ENCODE measurements at regions not wholly inside any gene's neighbourhood (a gene's known extent, or its start where the extent isn't known, plus 50 kb on each side); places are given as distances from the start of the nearest gene placed in this dataset.

DNA sequence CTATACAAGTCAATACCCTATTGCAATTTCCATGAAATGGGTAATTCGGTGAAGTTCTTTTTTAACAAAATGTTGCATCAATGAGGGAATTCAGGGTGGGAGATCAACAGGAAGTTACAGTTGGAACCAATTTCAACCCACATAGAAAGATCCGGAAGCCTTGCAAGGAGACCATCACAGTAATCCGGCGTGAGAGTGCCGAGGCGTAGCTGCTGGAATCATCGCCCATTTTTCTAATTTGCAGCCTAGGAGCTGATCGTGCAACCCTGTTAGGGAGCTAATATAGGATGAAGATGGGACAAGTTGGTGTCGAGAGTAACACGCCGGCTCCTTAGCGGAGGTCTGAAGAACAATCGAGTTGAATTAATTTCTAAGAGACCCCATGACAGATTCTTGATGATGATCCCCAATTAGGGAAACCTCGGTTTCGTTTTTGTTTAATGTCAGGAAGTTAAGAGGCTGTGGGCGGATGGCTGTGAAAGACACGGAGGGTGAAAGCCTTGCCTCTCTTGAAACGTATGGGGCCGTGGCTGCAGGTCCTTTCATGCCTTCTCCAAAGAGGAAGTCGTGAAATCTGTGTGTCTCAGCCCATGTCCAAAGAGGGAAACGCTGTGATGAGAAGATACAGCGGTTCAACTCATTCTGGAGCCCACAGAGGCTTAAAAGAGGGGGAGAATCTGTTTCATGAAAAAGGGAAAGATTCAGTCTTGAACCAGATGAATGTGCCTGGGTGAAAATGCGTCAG lies 51.2 kb upstream of the CARD11 start:
- Histone ChIP-seq H3K27me3 (ENCODE audit: insufficient read depth, low read length) (no peaks in the 10 kb centered on the region), H3K9ac (ENCODE audit: low read depth, low read length) (no peak overlapping the region), H3K9me3 (ENCODE audit: insufficient read depth, low read depth, low read length) (no peaks in the 10 kb centered on the region), H3K4me1 (ENCODE audit: insufficient read depth, low read length) (no peaks in the 10 kb centered on the region), H3K27ac (ENCODE audit: low read depth, low read length) (no peak overlapping the region), H3K36me3 (ENCODE audit: insufficient read depth, low read length) (no peaks in the 10 kb centered on the region), H3K4me3 (ENCODE audit: low read length) (no peak overlapping the region)
- 87% methylated on average over 22 of the region's 23 CpGs for WGBS

DNA sequence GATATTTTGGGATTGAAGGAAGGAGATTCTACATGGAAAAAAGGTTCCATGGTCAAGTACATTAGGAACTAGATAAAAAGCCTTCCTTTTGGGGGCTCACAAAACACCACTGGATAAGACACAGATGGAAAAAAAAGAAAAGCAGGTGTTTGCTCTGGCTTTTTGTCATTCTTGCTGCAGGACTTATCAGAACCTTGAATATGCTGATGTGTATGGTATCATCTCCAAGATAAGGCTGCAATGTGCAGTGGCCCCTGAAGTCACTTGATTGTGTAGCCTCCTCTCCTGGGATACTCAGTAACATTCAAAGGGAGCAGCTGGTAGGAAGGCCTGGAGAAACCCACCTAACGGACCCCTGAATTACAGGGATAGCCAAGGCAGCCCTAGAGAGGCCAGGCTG lies 54.1 kb upstream of the CARD11 start:
- Histone ChIP-seq H3K4me1 (ENCODE audit: insufficient read depth, low read length) (no peaks in the 10 kb centered on the region), H3K9ac (ENCODE audit: low read depth, low read length) (no peak overlapping the region), H3K27me3 (ENCODE audit: insufficient read depth, low read length) (no peaks in the 10 kb centered on the region), H3K27ac (ENCODE audit: low read depth, low read length) (no peak overlapping the region), H3K9me3 (ENCODE audit: insufficient read depth, low read depth, low read length) (no peaks in the 10 kb centered on the region), H3K36me3 (ENCODE audit: insufficient read depth, low read length) (no peaks in the 10 kb centered on the region), H3K4me3 (ENCODE audit: low read length) (no peak overlapping the region)
- WGBS = 94% methylated on average over 1 of the region's 1 CpG

DNA sequence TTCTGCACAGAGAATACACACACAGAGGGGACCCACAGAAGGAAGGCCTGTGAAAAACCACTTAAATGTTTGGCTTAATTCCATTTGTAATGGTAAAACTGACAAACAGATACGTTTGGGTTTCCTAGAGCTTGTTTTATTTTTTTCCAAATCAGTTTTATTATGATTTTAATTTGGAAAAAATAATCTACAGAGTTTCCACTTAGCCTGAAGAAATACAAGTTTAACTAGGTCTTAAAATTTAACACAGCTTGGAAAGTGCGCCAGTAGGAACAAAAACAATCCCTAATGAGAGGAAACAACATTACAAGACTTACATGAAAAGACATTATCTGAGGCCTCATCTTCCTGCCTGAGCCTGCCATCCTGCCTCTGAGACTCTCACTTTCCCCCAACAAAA lies 58.5 kb upstream of the CARD11 start:
- H3K27ac ChIP-seq (ENCODE audit: low read depth, low read length) = no peak overlapping the region
- WGBS = 73% methylated on average over 2 of the region's 2 CpGs
- no peak overlapping the region for H3K9ac ChIP-seq (ENCODE audit: low read depth, low read length)
- H3K36me3 ChIP-seq (ENCODE audit: insufficient read depth, low read length) = no peaks in the 10 kb centered on the region
- no peaks in the 10 kb centered on the region for H3K27me3 ChIP-seq (ENCODE audit: insufficient read depth, low read length)
- no peaks in the 10 kb centered on the region for H3K4me1 ChIP-seq (ENCODE audit: insufficient read depth, low read length)
- no peak overlapping the region for H3K4me3 ChIP-seq (ENCODE audit: low read length)
- no peaks in the 10 kb centered on the region for H3K9me3 ChIP-seq (ENCODE audit: insufficient read depth, low read depth, low read length)

DNA sequence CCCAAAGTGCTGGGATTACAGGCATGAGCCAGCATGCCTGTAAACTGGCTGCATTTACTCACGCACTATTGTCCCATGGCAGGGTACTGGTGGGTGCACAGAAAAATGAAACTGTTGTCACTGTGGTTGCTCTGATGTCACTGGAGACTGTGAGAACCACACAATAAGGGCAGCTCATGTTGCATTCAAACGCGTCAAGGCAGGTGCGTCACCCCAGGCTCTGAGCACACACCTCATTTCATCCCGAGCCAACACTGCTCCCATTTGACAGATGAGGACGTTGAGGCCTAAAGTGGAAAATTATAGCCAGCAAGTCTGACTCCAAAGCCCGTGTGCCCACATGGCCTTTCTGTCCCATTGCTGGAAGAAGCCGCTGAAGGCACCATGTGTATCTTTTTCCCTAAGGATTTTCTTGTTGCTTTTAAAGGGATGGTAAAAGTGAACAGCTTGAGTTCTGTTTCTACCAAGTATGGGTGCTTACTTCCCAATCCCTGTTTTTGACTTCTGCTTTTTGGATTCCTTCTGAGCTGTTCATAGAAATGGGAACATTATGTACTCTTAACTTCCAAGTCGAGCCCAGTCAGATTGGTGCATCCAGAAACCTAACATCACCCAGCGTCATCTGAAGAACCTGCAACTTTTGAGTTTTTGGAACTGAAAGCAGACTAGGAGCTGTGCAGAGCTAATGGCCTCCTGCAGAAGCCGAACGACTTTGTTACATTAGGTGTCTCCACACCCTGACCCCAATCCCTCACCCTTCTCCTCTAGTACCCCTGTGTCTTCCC lies 60.1 kb upstream of the CARD11 start:
- WGBS = 95% methylated on average over 12 of the region's 12 CpGs
- H3K9me3 ChIP-seq (ENCODE audit: insufficient read depth, low read depth, low read length) = no peaks in the 10 kb centered on the region
- H3K4me3 ChIP-seq (ENCODE audit: low read length) = no peak overlapping the region
- H3K27ac ChIP-seq (ENCODE audit: low read depth, low read length) = no peak overlapping the region
- H3K27me3 ChIP-seq (ENCODE audit: insufficient read depth, low read length) = no peaks in the 10 kb centered on the region
- no peak overlapping the region for H3K9ac ChIP-seq (ENCODE audit: low read depth, low read length)
- H3K36me3 ChIP-seq (ENCODE audit: insufficient read depth, low read length) = no peaks in the 10 kb centered on the region
- H3K4me1 ChIP-seq (ENCODE audit: insufficient read depth, low read length) = no peaks in the 10 kb centered on the region

DNA sequence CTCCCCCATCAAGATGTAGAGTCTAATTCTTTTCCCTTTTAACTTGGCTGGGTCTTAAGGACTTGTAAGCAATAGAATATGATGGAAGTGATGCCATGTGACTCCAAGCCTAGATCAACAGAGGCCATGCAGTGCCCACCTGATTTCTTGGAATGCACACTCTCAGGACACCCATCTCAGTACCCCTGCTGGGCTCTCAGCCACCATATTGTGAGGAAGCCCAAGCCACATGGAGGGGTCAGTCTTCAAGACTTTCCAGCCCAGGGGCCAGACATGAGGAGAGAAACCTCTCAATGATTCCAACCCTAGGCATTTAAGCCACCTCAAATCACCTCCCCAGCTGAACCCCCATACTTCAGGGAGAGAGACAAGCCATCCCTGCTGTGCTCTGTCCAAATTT lies 62.2 kb upstream of the CARD11 start:
- Histone ChIP-seq H3K4me3 (ENCODE audit: low read length) (no peak overlapping the region), H3K36me3 (ENCODE audit: insufficient read depth, low read length) (no peaks in the 10 kb centered on the region), H3K4me1 (ENCODE audit: insufficient read depth, low read length) (no peaks in the 10 kb centered on the region), H3K27ac (ENCODE audit: low read depth, low read length) (no peak overlapping the region), H3K9me3 (ENCODE audit: insufficient read depth, low read depth, low read length) (no peaks in the 10 kb centered on the region), H3K27me3 (ENCODE audit: insufficient read depth, low read length) (no peaks in the 10 kb centered on the region), H3K9ac (ENCODE audit: low read depth, low read length) (no peak overlapping the region)

DNA sequence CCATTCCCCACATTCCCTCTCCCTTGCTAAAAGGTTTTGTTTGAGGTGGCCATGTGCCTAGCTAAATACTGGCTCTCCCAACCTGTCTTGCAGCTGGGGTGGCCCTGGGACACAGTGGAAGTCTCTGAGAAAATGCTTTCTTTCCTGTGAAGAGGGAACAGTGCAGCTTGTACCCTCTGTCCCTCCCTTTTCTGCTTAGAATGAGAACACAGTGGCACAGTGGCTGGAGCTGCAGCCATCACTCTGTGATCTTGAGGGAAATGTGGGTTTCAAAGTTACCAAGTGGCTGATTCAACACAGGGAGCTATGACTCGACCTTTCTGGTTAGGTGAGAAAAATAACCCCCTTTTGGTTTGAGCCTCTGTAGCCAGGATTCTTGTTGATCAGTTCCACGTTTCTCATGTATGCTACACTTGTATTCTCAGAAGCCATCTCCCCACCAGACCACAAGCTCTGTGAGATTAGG lies 62.7 kb upstream of the CARD11 start:
- no peaks in the 10 kb centered on the region for H3K9me3 ChIP-seq (ENCODE audit: insufficient read depth, low read depth, low read length)
- H3K27ac ChIP-seq (ENCODE audit: low read depth, low read length) = no peak overlapping the region
- no peaks in the 10 kb centered on the region for H3K27me3 ChIP-seq (ENCODE audit: insufficient read depth, low read length)
- no peak overlapping the region for H3K9ac ChIP-seq (ENCODE audit: low read depth, low read length)
- no peak overlapping the region for H3K4me3 ChIP-seq (ENCODE audit: low read length)
- H3K4me1 ChIP-seq (ENCODE audit: insufficient read depth, low read length) = no peaks in the 10 kb centered on the region
- no peaks in the 10 kb centered on the region for H3K36me3 ChIP-seq (ENCODE audit: insufficient read depth, low read length)
- 80% methylated on average over 2 of the region's 2 CpGs for WGBS

DNA sequence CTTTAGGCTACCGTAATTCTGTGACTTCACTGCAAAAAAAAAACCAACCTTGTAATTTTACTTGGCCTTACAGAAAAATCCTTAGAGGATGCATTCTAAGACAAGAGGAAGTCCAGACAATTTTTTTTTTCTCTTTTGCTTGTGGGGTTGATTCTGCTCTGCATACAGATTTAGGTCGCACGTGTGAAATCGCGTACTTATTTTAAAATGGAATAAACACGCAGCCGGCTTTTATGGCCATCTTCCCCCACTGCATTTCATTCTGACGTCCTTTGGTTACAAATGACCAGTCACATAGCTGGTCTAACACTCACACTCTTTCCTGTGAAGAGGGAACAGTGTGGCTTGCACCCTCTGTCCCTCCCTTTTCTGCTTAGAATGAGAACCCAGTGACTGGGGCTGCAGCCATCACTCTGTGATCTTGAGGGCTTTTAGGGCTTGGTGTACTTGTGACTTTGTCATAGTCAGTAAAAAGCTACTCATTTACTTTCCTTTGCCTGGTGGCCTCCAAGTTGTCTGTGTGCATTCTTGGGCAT lies 63.6 kb upstream of the CARD11 start:
- no peak overlapping the region for H3K27ac ChIP-seq (ENCODE audit: low read depth, low read length)

DNA sequence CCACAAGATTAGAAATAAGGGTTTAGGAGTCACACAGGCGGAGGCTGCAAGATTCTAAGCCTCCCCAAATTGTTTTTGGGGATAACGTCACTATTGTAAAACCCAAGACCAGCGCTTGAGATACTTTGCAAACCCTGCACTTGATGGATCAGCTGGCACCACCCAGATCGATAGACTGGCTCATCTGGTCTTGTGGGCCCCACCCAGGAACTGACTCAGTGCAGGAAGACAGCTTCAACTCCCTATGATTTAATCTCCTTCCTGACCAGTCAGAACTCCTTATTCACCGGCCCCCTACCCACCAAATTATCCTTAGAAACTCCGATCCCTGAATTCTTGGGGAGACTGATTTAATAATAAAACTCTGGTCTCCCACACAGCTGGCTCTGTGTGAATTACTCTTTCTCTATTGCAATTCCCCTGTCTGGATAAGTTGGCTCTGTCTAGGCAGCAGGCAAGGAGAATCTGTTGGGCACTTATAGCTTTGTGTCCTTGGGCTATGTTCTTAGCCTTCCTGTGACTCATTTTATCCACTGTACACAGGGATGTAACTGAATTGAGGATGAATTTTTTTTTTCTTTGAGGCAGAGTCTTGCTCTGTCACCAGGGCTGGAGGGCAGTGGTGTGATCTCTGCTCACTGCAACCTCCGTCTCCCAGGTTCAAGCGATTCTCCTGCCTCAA lies 64.4 kb upstream of the CARD11 start:
- 95% methylated on average over 7 of the region's 8 CpGs for WGBS
- no peaks in the 10 kb centered on the region for H3K9me3 ChIP-seq (ENCODE audit: insufficient read depth, low read depth, low read length)

More for the DNA sequence above, 63.6 kb upstream of the CARD11 start:
- no peaks in the 10 kb centered on the region for H3K36me3 ChIP-seq (ENCODE audit: insufficient read depth, low read length)
- no peaks in the 10 kb centered on the region for H3K9me3 ChIP-seq (ENCODE audit: insufficient read depth, low read depth, low read length)
- peaks cover 4% of the 10 kb centered on the region; the same call in 1 of the 2 replicates for H3K4me1 ChIP-seq (ENCODE audit: insufficient read depth, low read length)
- H3K27me3 ChIP-seq (ENCODE audit: insufficient read depth, low read length) = no peaks in the 10 kb centered on the region
- WGBS = 89% methylated on average over 8 of the region's 8 CpGs
- no peak overlapping the region for H3K4me3 ChIP-seq (ENCODE audit: low read length)
- H3K9ac ChIP-seq (ENCODE audit: low read depth, low read length) = no peak overlapping the region

DNA sequence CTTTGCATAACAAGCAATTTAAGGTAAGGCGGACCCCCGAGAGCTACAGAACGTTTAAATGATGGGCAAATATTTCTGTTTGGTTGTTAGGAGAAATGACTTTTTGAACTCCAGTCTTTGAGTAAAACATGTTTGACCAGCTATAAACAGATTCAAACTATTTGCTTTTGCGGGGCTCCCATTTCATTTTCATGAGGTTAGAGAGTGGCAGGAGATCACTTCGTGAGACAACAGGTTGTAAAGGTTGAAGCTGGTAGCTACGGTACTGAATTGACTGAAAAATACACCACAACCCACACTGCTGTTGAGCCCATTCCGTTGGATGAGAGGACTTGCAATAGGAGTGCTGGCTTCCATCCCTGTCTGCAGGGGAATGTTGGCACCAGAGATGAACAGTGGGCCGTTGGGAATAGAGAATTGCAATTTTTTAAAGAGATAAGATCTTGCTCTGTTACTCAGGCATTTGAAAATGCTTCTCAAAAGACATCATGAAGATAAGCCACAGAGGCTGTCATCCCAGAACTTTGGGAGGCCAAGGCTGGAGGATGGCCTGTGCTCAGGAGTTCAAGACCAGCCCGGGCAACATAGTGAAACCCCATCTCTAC lies 65.7 kb upstream of the CARD11 start:
- no peak overlapping the region for H3K9ac ChIP-seq (ENCODE audit: low read depth, low read length)
- no peaks in the 10 kb centered on the region for H3K36me3 ChIP-seq (ENCODE audit: insufficient read depth, low read length)
- H3K4me3 ChIP-seq (ENCODE audit: low read length) = no peak overlapping the region
- WGBS = 81% methylated on average over 7 of the region's 9 CpGs
- H3K9me3 ChIP-seq (ENCODE audit: insufficient read depth, low read depth, low read length) = 0 out of 2 replicates have a peak, but pooled peaks cover 3% of the 10 kb centered on the region
- H3K27me3 ChIP-seq (ENCODE audit: insufficient read depth, low read length) = no peaks in the 10 kb centered on the region
- H3K27ac ChIP-seq (ENCODE audit: low read depth, low read length) = no peak overlapping the region
- H3K4me1 ChIP-seq (ENCODE audit: insufficient read depth, low read length) = peaks cover 5% of the 10 kb centered on the region; the same call in 1 of the 2 replicates

More for the DNA sequence above, 64.4 kb upstream of the CARD11 start:
- Histone ChIP-seq H3K4me3 (ENCODE audit: low read length) (no peak overlapping the region), H3K4me1 (ENCODE audit: insufficient read depth, low read length) (peaks cover 5% of the 10 kb centered on the region; the same call in 1 of the 2 replicates), H3K27me3 (ENCODE audit: insufficient read depth, low read length) (no peaks in the 10 kb centered on the region), H3K36me3 (ENCODE audit: insufficient read depth, low read length) (no peaks in the 10 kb centered on the region), H3K9ac (ENCODE audit: low read depth, low read length) (no peak overlapping the region), H3K27ac (ENCODE audit: low read depth, low read length) (no peak overlapping the region)

DNA sequence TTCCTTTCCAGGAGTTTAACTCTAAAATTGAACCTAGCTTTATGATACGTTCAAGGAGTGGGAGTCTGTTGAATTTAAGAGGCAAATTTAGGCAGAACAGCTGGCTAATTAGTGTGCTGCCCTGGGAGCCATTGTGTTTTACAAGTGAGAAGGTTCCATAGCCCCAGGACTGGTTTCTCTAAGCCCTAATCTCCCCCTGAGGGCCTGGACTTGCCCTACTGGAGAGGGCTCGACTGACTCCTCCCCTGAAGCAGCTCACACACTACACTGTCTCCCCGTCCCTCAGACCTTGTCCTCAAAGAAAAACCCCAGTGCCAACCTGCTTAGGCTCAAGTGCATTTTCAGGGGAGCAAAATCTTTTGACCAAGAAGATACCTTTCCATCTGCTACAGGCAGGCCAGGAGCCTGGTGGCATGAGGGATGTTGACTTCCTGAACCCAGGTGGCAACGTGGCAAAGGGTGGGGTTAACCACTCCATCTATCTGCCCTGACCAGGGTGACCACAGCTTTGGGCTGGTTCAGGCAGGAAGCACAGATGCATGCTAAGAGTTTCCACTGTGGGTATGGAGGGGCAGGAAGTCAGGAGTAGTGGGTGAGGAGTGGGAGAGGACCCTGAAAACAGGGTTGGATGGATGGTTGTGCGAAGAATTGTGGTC lies 68.9 kb upstream of the CARD11 start:
- H3K9me3 ChIP-seq (ENCODE audit: insufficient read depth, low read depth, low read length) = 0 out of 2 replicates have a peak, but pooled peaks cover 3% of the 10 kb centered on the region
- H3K27ac ChIP-seq (ENCODE audit: low read depth, low read length) = no peak overlapping the region
- H3K9ac ChIP-seq (ENCODE audit: low read depth, low read length) = no peak overlapping the region
- peaks cover 5% of the 10 kb centered on the region; the same call in 1 of the 2 replicates for H3K4me1 ChIP-seq (ENCODE audit: insufficient read depth, low read length)
- no peaks in the 10 kb centered on the region for H3K36me3 ChIP-seq (ENCODE audit: insufficient read depth, low read length)
- no peak overlapping the region for H3K4me3 ChIP-seq (ENCODE audit: low read length)
- WGBS = 47% methylated on average over 4 of the region's 5 CpGs
- H3K27me3 ChIP-seq (ENCODE audit: insufficient read depth, low read length) = no peaks in the 10 kb centered on the region
